GM19467 (cell line): ENCODE measurements at regions not wholly inside any gene's neighbourhood (a gene's known extent, or its start where the extent isn't known, plus 50 kb on each side); places are given as distances from the start of the nearest gene placed in this dataset.
"Not testable (repeated sequence)": the region's sequence is repeated elsewhere in the genome, so short reads cannot be mapped to it uniquely, and the experiment has no call there.

Experiments used
- ATAC-seq: cut with Tn5 transposase; IDR thresholded peaks from one replicate; pipeline ENCODE4 v1.9.1; 2021; ENCODE audit warnings: mild to moderate bottlenecking, moderate library complexity; ENCODE audit not compliant: unreplicated experiment

GRCh38 chrX:42290608-42291007, 367.3 kb upstream of the CASK start:
- ATAC-seq, result no peak

GRCh38 chrX:42289492-42290385, 366.4 kb upstream of the CASK start:
- ATAC-seq, result no peak

GRCh38 chrX:42285681-42286080, 362.3 kb upstream of the CASK start:
- not testable (repeated sequence) for ATAC-seq

- no peak for ATAC-seq
These were observed 353.8 kb upstream of the CASK start for GRCh38 chrX:42276982-42277690.

GRCh38 chrX:42274151-42274550, 350.8 kb upstream of the CASK start:
- ATAC-seq, result no peak

GRCh38 chrX:42273387-42273786, 350.0 kb upstream of the CASK start:
- ATAC-seq, result no peak

GRCh38 chrX:42269186-42269585, 345.8 kb upstream of the CASK start:
- no peak for ATAC-seq

GRCh38 chrX:42260854-42261253, 337.5 kb upstream of the CASK start:
- ATAC-seq, result no peak

GRCh38 chrX:42248226-42248625, 324.9 kb upstream of the CASK start:
- ATAC-seq, result no peak

GRCh38 chrX:42247241-42247640, 323.9 kb upstream of the CASK start:
- no peak for ATAC-seq

GRCh38 chrX:42246814-42247213, 323.5 kb upstream of the CASK start:
- no peak for ATAC-seq

- ATAC-seq, result no peak
These were observed 318.6 kb upstream of the CASK start for GRCh38 chrX:42242004-42242403.

- ATAC-seq, result no peak
These were observed 318.1 kb upstream of the CASK start for GRCh38 chrX:42241421-42241820.

GRCh38 chrX:42237956-42238355, 314.6 kb upstream of the CASK start:
- no peak for ATAC-seq

GRCh38 chrX:42229533-42229932, 306.2 kb upstream of the CASK start:
- ATAC-seq, result no peak

GRCh38 chrX:42220666-42221065, 297.3 kb upstream of the CASK start:
- no peak for ATAC-seq

GRCh38 chrX:42220083-42220482, 296.7 kb upstream of the CASK start:
- no peak for ATAC-seq

- ATAC-seq, result no peak
These were observed 295.9 kb upstream of the CASK start for GRCh38 chrX:42219231-42219630.

- ATAC-seq, result no peak
These were observed 272.2 kb upstream of the CASK start for GRCh38 chrX:42195506-42195905.

- ATAC-seq, result no peak
These were observed 266.2 kb upstream of the CASK start for GRCh38 chrX:42189576-42189975.

GRCh38 chrX:42188730-42189129, 265.4 kb upstream of the CASK start:
- ATAC-seq, result no peak

GRCh38 chrX:42176789-42177188, 253.4 kb upstream of the CASK start:
- no peak for ATAC-seq
